GM23338 (cell line): ENCODE measurements at regions not wholly inside any gene's neighbourhood (a gene's known extent, or its start where the extent isn't known, plus 50 kb on each side); places are given as distances from the start of the nearest gene placed in this dataset.

Experiments used
- ATAC-seq: fragments of 200-7000 bp; cut with Tn5 transposase; 3 replicates; pipeline ENCODE4 v1.9.1; 2020
- DNase-seq: peaks from one replicate; pipeline ENCODE4 v3.0.0-alpha.2; 2015; ENCODE audit warnings: low spot score
- H2AFZ ChIP-seq: fragments of 200-600 bp; sonication (generic); 2 replicates; pipeline ENCODE4 v1.8.0; 2016; ENCODE audit warnings: antibody characterized with exemption, mild to moderate bottlenecking, moderate library complexity
- H3F3A ChIP-seq: fragments of 200-600 bp; sonication (generic); replicated peaks from 2 replicates; pipeline ENCODE4 v1.8.0; 2017; ENCODE audit warnings: antibody characterized with exemption, mixed run types, low read depth
- H3K27ac ChIP-seq: fragments of 200-600 bp; sonication (generic); 2 replicates; pipeline ENCODE4 v1.6.1; 2016; ENCODE audit warnings: low read depth
- H3K27me3 ChIP-seq: fragments of 200-600 bp; sonication (generic); 2 replicates; pipeline ENCODE4 v1.8.0; 2016; ENCODE audit warnings: mild to moderate bottlenecking, mixed run types, moderate library complexity; ENCODE audit not compliant: insufficient read depth
- H3K36me3 ChIP-seq: fragments of 200-600 bp; sonication (generic); 2 replicates; pipeline ENCODE4 v1.8.0; 2016; ENCODE audit warnings: mild to moderate bottlenecking; ENCODE audit not compliant: insufficient read depth
- H3K4me1 ChIP-seq: fragments of 200-600 bp; sonication (generic); 2 replicates; pipeline ENCODE4 v1.8.0; 2016; ENCODE audit warnings: mild to moderate bottlenecking, moderate library complexity; ENCODE audit not compliant: insufficient read depth
- H3K4me2 ChIP-seq: fragments of 200-600 bp; sonication (generic); 2 replicates; pipeline ENCODE4 v1.7.1; 2017; ENCODE audit warnings: mixed run types
- H3K4me3 ChIP-seq: fragments of 200-600 bp; sonication (generic); 2 replicates; pipeline ENCODE4 v1.6.1; 2016; ENCODE audit warnings: mixed run types
- H3K79me2 ChIP-seq: fragments of 200-600 bp; sonication (generic); replicated peaks from 2 replicates; pipeline ENCODE4 v1.8.0; 2017; ENCODE audit warnings: mild to moderate bottlenecking; ENCODE audit not compliant: insufficient read depth
- H3K9me2 ChIP-seq: fragments of 200-600 bp; sonication (generic); 2 replicates; pipeline ENCODE4 v1.8.0; 2017; ENCODE audit not compliant: insufficient read depth
- H4K20me1 ChIP-seq: fragments of 200-600 bp; sonication (generic); replicated peaks from 2 replicates; pipeline ENCODE4 v1.8.0; 2017; ENCODE audit warnings: mild to moderate bottlenecking; ENCODE audit not compliant: insufficient read depth
- H3K27ac Mint-ChIP-seq: 2 replicates; pipeline ENCODE4 v1.8.0; 2020; ENCODE audit warnings: inconsistent platforms, mild to moderate bottlenecking, moderate library complexity, mixed read lengths
- H3K27me3 Mint-ChIP-seq: 3 replicates; pipeline ENCODE4 v1.8.0; 2022; ENCODE audit warnings: low read depth, mild to moderate bottlenecking, moderate library complexity, mixed read lengths, inconsistent platforms; ENCODE audit not compliant: insufficient read depth, poor library complexity
- H3K36me3 Mint-ChIP-seq: 3 replicates; pipeline ENCODE4 v1.8.0; 2021; ENCODE audit warnings: low read depth, mild to moderate bottlenecking, inconsistent platforms, moderate library complexity, mixed read lengths
- H3K4me1 Mint-ChIP-seq: 3 replicates; pipeline ENCODE4 v1.8.0; 2020; ENCODE audit warnings: mild to moderate bottlenecking, inconsistent platforms, mixed read lengths
- H3K4me3 Mint-ChIP-seq: 3 replicates; pipeline ENCODE4 v1.8.0; 2021; ENCODE audit warnings: moderate library complexity, mild to moderate bottlenecking, inconsistent platforms, mixed read lengths
- H3K9me3 Mint-ChIP-seq: 3 replicates; pipeline ENCODE4 v1.8.0; 2020; ENCODE audit warnings: moderate library complexity, mild to moderate bottlenecking, inconsistent platforms, mixed read lengths
- CREB1 ChIP-seq: fragments of 250-450 bp; sonication (Bioruptor Pico); IDR thresholded peaks from 2 replicates; pipeline ENCODE4 v1.5.0; 2020; ENCODE audit warnings: low read depth, mild to moderate bottlenecking, moderate library complexity
- EZH2 ChIP-seq: fragments of 200-600 bp; sonication (generic); IDR thresholded peaks from one replicate; pipeline ENCODE4 v1.8.0; 2017; ENCODE audit warnings: antibody characterized with exemption, mild to moderate bottlenecking, low read depth; ENCODE audit not compliant: unreplicated experiment
- EZH2phosphoT487 ChIP-seq: fragments of 200-600 bp; sonication (generic); IDR thresholded peaks from one replicate; pipeline ENCODE4 v1.8.1; 2018; ENCODE audit warnings: antibody characterized with exemption; ENCODE audit not compliant: unreplicated experiment
- JUNB ChIP-seq: IDR thresholded peaks from one replicate; pipeline ENCODE4 v1.6.1; 2016; ENCODE audit warnings: antibody characterized with exemption; ENCODE audit not compliant: unreplicated experiment
- NANOG ChIP-seq: IDR thresholded peaks from 2 replicates; pipeline ENCODE4 v1.6.1; 2016; ENCODE audit warnings: antibody characterized with exemption, borderline replicate concordance
- POLR2AphosphoS5 ChIP-seq: IDR thresholded peaks from 2 replicates; pipeline ENCODE4 v1.6.1; 2016; ENCODE audit warnings: antibody characterized with exemption, low read depth
- STAT1 ChIP-seq: IDR thresholded peaks from one replicate; pipeline ENCODE4 v1.6.1; 2016; ENCODE audit warnings: antibody characterized with exemption; ENCODE audit not compliant: unreplicated experiment
- ZNF114 ChIP-seq: fragments of 250-450 bp; sonication (Bioruptor Pico); IDR thresholded peaks from 2 replicates; pipeline ENCODE4 v1.5.0; 2020; ENCODE audit warnings: mild to moderate bottlenecking, moderate library complexity
- ZNF331 ChIP-seq: fragments of 250-450 bp; sonication (Bioruptor Pico); IDR thresholded peaks from 2 replicates; pipeline ENCODE4 v1.5.0; 2020; ENCODE audit warnings: low read depth, mild to moderate bottlenecking, moderate library complexity
- TF ChIP-seq, protein P1 (sequence below): IDR thresholded peaks from one replicate; pipeline ENCODE4 v1.6.1; 2018; ENCODE audit warnings: antibody characterized with exemption; ENCODE audit not compliant: unreplicated experiment
- TF ChIP-seq, protein P2 (sequence below): fragments of 250-450 bp; sonication (Bioruptor Pico); IDR thresholded peaks from 2 replicates; pipeline ENCODE4 v1.5.0; 2020; ENCODE audit warnings: mild to moderate bottlenecking, moderate library complexity
- TF ChIP-seq, protein P3 (sequence below): IDR thresholded peaks from 2 replicates; pipeline ENCODE4 v1.6.1; 2016; ENCODE audit warnings: antibody characterized with exemption
- TF ChIP-seq, protein P4 (sequence below), 2 experiments: fragments of 200-600 bp in 1 of 2; sonication (generic) in 1 of 2; conservative IDR thresholded peaks; 2 replicates each; pipeline versions ENCODE4 v1.5.1 to v1.6.1; 2016 to 2017; ENCODE audit warnings: antibody characterized with exemption in 2 of 2, low read depth in 2 of 2, mild to moderate bottlenecking in 2 of 2, moderate library complexity in 1 of 2

- Mint-ChIP-seq H3K9me3 (no peaks in the 10 kb centered on the region), H3K27me3 (no peaks in the 10 kb centered on the region), H3K36me3 (no peaks in the 10 kb centered on the region), H3K27ac (no peak overlapping the region), H3K4me3 (no peak overlapping the region), H3K4me1 (no peaks in the 10 kb centered on the region)
- H3K4me3 ChIP-seq, result no peak overlapping the region
- H3K79me2 ChIP-seq, result no peaks in the 10 kb centered on the region
- H4K20me1 ChIP-seq, result no peaks in the 10 kb centered on the region
- H3K4me1 ChIP-seq, result no peaks in the 10 kb centered on the region
- peak overlapping the region; percentile 74; the same call in 1 of the 2 replicates for H2AFZ ChIP-seq
- no peaks in the 10 kb centered on the region for H3K36me3 ChIP-seq
- ATAC-seq (no peak), DNase-seq (no peak)
- H3F3A ChIP-seq, result no peaks in the 10 kb centered on the region
- TF ChIP-seq STAT1 (no peak), ZNF331 (no peak), CREB1 (CRISPR knock-in tag) (no peak), ZNF114 (CRISPR knock-in tag) (no peak), POLR2AphosphoS5 (no peak), EZH2 (no peak), NANOG (no peak), JUNB (no peak), EZH2phosphoT487 (no peak)
- TF ChIP-seq, protein P1, sequence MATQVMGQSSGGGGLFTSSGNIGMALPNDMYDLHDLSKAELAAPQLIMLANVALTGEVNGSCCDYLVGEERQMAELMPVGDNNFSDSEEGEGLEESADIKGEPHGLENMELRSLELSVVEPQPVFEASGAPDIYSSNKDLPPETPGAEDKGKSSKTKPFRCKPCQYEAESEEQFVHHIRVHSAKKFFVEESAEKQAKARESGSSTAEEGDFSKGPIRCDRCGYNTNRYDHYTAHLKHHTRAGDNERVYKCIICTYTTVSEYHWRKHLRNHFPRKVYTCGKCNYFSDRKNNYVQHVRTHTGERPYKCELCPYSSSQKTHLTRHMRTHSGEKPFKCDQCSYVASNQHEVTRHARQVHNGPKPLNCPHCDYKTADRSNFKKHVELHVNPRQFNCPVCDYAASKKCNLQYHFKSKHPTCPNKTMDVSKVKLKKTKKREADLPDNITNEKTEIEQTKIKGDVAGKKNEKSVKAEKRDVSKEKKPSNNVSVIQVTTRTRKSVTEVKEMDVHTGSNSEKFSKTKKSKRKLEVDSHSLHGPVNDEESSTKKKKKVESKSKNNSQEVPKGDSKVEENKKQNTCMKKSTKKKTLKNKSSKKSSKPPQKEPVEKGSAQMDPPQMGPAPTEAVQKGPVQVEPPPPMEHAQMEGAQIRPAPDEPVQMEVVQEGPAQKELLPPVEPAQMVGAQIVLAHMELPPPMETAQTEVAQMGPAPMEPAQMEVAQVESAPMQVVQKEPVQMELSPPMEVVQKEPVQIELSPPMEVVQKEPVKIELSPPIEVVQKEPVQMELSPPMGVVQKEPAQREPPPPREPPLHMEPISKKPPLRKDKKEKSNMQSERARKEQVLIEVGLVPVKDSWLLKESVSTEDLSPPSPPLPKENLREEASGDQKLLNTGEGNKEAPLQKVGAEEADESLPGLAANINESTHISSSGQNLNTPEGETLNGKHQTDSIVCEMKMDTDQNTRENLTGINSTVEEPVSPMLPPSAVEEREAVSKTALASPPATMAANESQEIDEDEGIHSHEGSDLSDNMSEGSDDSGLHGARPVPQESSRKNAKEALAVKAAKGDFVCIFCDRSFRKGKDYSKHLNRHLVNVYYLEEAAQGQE, result no peak
- TF ChIP-seq, protein P2, sequence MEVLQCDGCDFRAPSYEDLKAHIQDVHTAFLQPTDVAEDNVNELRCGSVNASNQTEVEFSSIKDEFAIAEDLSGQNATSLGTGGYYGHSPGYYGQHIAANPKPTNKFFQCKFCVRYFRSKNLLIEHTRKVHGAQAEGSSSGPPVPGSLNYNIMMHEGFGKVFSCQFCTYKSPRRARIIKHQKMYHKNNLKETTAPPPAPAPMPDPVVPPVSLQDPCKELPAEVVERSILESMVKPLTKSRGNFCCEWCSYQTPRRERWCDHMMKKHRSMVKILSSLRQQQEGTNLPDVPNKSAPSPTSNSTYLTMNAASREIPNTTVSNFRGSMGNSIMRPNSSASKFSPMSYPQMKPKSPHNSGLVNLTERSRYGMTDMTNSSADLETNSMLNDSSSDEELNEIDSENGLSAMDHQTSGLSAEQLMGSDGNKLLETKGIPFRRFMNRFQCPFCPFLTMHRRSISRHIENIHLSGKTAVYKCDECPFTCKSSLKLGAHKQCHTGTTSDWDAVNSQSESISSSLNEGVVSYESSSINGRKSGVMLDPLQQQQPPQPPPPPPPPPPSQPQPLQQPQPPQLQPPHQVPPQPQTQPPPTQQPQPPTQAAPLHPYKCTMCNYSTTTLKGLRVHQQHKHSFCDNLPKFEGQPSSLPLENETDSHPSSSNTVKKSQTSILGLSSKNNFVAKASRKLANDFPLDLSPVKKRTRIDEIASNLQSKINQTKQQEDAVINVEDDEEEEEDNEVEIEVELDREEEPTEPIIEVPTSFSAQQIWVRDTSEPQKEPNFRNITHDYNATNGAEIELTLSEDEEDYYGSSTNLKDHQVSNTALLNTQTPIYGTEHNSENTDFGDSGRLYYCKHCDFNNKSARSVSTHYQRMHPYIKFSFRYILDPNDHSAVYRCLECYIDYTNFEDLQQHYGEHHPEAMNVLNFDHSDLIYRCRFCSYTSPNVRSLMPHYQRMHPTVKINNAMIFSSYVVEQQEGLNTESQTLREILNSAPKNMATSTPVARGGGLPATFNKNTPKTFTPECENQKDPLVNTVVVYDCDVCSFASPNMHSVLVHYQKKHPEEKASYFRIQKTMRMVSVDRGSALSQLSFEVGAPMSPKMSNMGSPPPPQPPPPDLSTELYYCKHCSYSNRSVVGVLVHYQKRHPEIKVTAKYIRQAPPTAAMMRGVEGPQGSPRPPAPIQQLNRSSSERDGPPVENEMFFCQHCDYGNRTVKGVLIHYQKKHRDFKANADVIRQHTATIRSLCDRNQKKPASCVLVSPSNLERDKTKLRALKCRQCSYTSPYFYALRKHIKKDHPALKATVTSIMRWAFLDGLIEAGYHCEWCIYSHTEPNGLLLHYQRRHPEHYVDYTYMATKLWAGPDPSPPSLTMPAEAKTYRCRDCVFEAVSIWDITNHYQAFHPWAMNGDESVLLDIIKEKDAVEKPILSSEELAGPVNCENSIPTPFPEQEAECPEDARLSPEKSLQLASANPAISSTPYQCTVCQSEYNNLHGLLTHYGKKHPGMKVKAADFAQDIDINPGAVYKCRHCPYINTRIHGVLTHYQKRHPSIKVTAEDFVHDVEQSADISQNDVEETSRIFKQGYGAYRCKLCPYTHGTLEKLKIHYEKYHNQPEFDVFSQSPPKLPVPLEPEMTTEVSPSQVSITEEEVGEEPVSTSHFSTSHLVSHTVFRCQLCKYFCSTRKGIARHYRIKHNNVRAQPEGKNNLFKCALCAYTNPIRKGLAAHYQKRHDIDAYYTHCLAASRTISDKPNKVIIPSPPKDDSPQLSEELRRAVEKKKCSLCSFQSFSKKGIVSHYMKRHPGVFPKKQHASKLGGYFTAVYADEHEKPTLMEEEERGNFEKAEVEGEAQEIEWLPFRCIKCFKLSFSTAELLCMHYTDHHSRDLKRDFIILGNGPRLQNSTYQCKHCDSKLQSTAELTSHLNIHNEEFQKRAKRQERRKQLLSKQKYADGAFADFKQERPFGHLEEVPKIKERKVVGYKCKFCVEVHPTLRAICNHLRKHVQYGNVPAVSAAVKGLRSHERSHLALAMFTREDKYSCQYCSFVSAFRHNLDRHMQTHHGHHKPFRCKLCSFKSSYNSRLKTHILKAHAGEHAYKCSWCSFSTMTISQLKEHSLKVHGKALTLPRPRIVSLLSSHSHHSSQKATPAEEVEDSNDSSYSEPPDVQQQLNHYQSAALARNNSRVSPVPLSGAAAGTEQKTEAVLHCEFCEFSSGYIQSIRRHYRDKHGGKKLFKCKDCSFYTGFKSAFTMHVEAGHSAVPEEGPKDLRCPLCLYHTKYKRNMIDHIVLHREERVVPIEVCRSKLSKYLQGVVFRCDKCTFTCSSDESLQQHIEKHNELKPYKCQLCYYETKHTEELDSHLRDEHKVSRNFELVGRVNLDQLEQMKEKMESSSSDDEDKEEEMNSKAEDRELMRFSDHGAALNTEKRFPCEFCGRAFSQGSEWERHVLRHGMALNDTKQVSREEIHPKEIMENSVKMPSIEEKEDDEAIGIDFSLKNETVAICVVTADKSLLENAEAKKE (CRISPR knock-in tag), result no peak
- TF ChIP-seq, protein P3, sequence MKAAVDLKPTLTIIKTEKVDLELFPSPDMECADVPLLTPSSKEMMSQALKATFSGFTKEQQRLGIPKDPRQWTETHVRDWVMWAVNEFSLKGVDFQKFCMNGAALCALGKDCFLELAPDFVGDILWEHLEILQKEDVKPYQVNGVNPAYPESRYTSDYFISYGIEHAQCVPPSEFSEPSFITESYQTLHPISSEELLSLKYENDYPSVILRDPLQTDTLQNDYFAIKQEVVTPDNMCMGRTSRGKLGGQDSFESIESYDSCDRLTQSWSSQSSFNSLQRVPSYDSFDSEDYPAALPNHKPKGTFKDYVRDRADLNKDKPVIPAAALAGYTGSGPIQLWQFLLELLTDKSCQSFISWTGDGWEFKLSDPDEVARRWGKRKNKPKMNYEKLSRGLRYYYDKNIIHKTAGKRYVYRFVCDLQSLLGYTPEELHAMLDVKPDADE, result no peak
- TF ChIP-seq, protein P4, sequence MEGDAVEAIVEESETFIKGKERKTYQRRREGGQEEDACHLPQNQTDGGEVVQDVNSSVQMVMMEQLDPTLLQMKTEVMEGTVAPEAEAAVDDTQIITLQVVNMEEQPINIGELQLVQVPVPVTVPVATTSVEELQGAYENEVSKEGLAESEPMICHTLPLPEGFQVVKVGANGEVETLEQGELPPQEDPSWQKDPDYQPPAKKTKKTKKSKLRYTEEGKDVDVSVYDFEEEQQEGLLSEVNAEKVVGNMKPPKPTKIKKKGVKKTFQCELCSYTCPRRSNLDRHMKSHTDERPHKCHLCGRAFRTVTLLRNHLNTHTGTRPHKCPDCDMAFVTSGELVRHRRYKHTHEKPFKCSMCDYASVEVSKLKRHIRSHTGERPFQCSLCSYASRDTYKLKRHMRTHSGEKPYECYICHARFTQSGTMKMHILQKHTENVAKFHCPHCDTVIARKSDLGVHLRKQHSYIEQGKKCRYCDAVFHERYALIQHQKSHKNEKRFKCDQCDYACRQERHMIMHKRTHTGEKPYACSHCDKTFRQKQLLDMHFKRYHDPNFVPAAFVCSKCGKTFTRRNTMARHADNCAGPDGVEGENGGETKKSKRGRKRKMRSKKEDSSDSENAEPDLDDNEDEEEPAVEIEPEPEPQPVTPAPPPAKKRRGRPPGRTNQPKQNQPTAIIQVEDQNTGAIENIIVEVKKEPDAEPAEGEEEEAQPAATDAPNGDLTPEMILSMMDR (conservative IDR thresholded peaks at IDR 0.05; ENCODE audit: low read depth in 2 of 2), result no peak
- H3K9me2 ChIP-seq, result peaks cover 4% of the 10 kb centered on the region; the same call in 1 of the 2 replicates
- H3K27ac ChIP-seq, result no peak overlapping the region
- no peaks in the 10 kb centered on the region for H3K27me3 ChIP-seq
- no peak overlapping the region for H3K4me2 ChIP-seq
Measured at GRCh38 chr10:10626734-10627133, 390.9 kb upstream of the CELF2 start.
